NCI-H128 (cell line): ENCODE measurements at regions not wholly inside any gene's neighbourhood (a gene's known extent, or its start where the extent isn't known, plus 50 kb on each side); places are given as distances from the start of the nearest gene placed in this dataset.

ENCODE experiments used
- DNase-seq: peaks from one replicate; lab custom pipeline; 2025; ENCODE audit not compliant: unreplicated experiment; lab: John Stamatoyannopoulos, UW

DNA sequence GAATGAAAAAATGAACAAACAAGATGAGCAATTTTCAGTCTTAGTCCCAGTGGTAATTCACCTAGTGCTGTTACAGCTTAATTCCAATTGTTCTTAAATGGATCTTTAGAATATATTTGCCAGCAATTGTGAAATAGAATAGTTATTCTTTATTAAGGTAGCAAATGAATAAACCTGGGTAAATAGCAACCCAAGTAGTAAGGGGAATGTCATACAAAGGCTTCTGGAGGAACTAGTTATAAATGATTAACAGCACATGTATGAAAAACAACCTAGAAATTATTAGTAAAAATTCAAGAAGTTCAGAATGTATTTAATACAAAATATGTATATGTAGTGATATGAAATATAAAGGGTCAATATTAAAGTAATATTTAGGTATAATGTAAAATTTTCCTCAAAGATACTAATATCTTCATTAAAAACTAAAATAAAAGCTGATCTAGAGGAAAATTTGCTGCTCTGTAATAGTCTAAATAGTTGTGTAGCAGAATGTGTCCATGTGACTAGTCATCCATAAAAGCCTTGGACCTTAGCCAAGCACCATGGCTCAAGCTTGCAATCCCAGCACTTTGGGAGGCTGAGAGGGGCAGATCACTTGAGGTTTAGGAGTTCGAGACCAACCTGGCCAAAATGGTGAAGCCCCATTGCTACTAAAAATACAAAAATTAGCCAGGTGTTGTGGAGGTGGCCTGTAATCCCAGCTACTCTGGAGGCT, 535.9 kb upstream of the ATXN8OS start:
- DNase-seq: no peak

DNA sequence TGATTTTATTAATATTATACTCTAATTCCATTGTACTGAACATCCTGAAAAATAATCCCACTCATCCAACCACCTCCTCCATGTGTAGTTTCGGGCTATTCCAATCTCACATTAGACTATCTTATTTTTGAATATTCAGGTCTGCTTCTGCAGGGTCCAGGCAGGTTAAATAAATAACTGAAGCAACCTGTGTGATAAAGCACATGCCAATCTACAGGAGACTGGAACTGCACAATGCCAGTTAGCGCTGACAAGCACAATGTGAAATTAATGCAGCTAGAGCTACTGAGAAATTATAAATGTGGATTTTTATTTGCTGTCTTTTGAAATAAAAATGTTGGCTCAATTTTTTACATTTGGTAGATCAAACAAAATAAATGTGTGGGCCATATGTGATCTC, 540.1 kb upstream of the ATXN8OS start:
- no peak for DNase-seq

DNA sequence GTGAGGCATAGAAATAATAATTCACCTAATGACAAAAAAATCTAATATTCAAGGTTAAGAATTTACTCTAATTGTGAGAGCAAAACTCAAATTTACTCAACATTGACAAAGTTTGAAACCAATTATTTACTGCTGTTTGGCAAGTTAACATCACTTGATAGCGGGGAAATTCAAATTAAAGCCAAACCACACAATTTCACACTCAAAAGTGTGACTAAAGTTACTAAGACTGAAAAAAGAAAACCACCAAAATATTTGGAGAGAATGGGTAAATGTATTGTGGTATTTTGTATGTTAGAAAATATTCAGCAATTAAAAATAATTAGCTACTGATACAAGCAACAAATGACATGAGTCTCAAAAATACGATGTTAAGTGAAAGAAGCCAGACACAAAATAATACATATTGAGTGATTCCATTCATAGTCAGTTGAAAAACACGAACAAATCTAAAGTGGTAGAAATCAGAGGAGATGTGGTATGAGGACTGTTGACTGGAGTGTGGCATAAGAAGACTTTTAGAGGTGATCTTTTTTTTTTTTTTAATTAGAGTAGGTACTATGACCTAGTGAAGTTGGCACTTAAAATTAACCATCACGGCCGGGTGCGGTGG, 541.4 kb upstream of the ATXN8OS start:
- no peak for DNase-seq

DNA sequence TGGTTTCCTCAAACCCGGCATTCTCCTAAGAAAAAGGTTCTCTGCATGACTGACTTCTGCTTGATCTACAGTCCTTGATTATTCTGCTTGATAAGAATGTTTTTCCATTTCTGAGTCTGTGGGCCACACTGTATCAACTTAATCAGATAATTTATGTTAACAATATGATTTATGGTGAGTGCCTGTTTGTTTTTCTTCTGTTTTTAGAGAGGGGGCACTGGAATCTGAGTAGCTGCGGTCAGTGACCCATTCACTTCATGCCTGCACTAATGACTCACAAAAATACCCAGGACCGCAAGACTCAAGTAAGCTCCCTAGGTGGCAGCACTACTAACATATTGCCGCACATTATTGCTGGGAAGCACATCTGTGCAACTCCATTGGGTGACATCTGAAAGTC, 542.3 kb upstream of the ATXN8OS start:
- no peak for DNase-seq

DNA sequence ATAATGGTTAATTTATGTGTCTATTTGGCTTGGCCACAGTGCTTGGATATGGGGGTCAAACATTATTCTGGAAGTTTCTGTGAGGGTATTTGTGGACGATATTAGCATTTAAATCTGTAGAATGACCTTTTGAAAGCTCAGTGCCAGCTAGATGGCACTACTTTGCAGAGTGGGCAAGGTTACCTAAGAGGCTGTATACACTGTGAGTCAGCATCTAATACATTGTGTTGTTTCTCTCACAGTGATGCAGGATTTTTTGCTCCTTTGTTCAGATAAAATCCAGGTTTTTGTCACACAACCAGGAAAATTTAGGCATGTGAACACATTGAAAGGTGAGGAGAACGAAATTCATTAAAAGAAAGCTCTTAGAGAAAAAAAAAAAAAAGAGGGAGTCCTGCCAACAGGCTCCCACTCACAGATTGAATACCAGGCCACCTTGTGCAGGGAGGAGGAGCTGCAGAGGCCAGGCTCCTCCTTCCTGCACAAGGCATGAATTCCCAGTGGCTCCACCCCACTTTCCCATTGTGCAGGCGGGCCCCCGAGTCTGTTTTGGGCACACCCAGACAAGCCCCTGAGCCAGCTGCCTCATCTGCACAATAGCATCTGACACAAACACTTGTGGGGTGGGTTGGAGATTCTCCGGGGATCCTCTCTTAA, 551.0 kb upstream of the ATXN8OS start:
- DNase-seq: no peak

DNA sequence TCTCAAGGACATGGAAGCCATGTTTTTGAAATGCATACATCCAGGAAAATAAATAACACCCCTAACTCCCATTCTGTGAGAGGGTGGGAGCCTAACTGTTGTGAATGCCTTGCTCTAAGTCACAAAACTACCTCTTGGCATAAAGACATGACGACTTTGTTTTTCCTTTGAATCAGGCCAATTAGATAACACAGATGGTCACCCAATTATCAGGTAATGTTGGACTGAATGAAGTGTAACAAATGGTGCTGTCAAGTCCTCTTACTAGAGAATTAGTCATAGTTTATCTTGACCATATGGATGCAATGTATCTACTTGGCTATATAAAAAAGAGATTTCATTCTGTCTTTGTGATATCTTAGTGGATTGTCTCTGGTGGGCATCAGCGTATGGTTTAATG, 553.6 kb upstream of the ATXN8OS start:
- DNase-seq: no peak

DNA sequence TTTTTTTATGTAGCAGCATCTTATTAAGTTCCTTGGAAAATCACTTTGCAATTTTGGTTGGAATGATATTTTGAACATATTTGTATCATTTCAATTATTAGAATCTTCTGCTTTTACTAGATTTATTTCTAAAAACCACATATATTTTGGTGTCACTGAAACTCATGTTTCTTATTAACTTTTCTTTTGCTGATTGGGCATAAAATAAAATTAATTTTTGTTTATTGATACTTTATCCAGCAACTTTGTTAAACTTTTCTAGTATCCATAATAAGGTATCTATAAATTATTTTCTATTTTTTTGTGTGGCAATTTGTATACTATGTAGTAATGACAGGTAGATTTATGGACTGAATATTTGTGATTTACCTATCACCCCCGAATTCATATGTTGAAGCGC, 556.4 kb upstream of the ATXN8OS start:
- DNase-seq: no peak

DNA sequence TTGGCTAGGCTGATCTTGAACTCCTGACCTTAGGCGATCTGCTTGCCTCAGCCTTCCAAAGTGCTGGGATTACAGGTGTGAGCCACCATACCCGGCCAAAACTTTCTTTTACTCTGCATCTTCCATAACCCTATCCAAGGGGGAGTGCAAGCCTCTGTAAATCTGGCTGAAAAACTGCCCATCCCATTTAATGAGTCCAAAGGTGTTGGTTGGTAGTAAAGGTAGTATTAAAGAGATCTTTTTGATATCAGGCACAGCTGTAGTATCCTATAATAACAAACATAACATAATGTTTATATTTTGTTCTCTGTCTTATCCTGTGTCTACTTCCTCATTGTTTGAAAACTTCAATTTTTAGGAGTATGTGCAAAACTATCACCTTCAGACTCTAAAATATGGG, 559.8 kb upstream of the ATXN8OS start:
- no peak for DNase-seq

DNA sequence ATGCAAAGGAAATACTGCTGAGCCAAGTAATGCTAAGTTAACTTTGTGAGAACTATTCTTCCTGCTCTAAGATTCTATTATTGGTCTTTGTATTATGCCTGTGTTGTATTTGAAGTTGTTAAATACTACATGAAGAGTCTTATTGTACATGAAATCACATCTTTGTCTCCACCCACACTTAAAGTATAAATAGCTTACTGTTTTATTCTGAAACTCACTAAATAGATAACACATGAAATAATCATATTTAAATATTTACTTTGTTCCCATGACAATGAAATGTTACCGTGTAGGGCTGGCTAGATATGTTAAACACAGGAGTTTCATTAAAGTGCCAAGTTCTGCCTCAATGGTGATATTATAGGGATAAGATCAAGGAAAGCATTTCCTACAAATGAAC, 562.1 kb upstream of the ATXN8OS start:
- no peak for DNase-seq

DNA sequence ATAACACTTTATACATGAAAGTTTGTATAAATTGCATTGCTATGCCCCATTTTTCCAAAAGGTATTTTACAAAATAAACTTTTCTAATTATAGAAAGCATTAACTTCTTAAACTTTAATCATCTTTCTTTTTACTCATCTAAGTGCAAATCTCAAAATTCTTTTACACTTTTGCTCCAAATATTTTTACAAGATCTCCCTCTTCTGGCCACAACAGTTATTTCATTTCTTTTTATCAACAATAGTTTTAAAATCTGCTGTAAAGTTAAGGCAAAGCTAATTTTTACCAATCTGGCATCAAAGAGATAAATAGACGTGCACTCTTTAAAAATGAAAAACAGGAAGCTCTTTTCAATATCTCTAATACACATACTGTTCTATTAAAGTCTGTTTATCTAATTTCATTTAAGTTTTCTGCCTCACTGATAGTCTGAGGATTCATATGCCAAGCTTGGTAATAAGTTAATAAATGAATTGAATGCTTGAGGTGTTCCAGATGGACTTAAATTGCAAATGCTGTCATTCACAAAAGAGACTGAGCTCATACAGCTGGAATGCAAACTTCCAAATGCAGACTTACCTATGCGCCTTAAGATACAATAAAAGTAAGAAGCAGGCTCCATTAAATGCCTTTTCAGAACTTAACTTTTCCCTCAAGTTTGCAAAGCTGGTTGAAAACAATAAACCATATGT, 583.0 kb upstream of the ATXN8OS start:
- DNase-seq: no peak

DNA sequence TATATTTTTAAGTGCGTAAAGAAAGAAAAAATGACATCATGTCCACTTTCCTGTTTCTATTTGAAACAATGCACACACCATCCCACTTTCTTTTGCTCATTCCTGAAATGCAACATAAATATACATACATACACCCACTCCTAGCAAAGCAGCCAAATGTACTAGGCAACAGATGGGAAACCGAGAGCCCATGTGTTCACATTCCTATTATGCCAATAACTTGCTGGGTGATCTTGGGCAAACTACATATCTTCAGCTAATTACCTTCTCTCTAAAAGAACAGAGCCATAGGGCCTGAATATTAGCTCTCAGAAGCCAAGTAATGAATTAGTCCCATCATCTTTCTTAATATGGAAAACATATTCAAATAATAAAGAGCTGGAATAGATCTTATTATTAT, 610.6 kb upstream of the ATXN8OS start:
- DNase-seq: no peak

DNA sequence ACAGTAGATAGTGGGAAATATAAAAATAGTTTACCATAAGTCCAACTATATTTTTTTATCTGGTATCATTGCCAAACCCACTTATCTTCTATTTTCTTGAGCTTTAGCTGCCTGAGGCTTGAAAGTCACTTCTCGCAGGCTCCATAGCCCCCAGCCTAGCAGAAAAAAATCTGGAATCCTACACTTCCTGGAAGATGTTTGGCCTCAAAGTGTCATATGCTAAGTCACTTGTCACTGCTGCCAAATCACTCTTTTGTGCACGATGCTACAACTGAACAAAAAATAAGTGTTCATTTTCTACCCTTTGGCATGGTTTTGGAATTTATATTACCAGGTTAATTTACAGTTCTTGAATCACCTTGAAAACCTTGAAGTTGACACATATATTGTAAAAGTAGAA, 612.5 kb upstream of the ATXN8OS start:
- DNase-seq: no peak

DNA sequence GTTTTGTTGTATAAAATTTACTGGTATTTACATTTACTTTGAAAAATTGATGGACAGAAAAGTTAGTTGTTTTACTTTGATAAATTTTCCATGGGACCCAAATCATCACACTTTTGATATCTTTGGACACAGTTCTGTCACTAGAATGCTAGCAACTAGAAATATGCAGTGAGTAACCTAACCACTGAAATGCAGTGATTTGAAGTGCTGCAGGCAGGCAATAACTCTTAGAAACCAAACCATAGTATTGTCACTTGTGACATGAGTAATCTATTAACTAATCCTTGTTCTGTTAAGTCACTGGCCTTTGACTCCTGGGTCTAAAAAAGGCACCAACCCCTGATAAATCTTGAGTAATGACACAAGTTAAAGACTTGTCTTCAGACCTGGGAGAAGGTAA, 620.0 kb upstream of the ATXN8OS start:
- DNase-seq: no peak

DNA sequence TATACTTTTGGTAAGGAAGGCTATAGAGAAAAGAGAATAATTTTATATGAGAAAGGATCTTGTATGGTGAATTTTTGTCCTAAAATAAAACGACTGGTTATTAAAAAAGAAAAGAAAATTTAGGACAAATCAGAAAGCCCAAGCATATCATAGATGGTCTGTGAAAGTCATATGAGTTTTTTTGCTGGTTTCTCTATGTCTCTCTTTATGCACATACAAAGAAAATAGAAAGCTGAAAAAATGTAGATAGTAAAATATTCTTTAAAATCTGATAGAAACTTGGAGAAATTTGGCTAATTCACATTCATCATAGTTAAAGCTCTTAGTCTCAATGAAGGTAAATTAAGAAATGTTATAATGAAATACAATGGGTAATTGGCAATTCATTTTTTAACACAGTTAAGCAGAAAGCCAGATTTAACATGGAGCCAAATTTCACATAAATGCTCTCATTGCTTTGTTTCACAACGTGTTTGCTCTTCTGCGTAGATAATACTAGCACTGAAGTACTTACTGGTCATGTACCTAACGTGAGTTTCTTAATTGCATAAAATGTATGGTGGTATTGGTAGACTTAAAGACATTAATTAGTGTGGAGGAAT, 621.5 kb upstream of the ATXN8OS start:
- no peak for DNase-seq

DNA sequence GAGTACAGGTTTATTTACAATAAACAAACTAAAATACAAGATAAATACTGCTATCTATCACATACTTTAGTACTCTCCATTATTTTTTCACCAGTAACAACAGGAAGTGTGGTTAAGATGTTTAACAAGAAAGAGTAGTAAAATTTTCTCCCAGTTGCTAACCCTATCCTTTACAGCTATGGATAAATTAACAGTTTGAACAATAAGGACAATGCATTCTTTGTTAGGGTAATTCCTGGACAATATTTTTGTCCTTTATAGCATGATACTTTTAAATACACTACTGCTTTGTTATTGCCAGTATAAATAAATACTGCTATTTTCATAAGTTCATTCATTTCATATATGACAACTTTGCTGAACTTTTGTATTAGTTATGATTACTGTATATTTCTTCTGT, 630.2 kb upstream of the ATXN8OS start:
- DNase-seq: no peak

DNA sequence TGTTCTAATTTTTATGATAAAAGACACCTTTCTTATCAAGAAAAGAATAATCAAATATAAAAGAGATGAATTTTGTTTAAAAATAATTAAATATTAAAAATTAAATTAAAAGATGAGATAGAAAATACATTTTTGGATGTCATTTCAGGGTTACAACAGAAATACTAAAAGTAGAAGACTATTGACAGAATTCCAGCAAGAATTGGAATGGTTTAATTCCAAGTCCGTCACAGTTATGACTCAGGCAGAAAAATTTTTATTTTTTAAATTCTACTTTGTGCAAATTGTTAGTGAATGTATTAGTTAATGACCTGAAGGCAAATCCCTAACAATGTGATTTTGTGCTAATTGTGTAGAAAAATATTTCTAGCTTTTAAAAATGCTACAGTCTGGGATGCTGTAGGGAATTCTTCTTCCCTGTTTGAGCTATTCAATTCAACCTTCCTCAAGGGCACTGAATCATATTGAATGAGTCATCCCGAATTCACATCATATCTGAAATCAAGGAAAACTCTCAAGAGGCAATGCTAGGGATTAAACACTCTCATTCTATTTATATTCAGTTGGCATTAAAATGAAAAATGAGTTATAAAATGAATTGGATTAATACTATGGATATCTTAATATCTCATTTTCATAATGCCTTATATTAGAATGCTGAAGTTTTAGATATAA, 633.5 kb upstream of the ATXN8OS start:
- DNase-seq: no peak

DNA sequence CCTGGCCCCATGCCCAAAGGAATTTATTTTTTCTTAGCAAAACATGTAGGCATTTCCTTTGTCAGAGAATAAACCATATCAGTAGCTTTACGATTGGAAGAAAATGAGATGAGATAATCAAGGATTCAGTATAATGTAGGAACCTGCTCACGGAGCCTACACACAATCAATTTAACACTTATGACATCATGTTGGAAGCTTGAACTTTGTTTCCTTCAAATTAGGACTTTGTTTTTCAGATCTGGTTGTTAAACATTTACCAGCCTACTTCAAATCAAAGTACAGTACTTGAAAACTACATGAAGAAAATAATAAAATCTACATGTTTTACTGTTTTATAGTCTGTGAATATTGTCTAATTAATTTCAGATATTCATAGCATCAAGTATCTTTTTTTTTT, 639.0 kb upstream of the ATXN8OS start:
- DNase-seq: no peak

DNA sequence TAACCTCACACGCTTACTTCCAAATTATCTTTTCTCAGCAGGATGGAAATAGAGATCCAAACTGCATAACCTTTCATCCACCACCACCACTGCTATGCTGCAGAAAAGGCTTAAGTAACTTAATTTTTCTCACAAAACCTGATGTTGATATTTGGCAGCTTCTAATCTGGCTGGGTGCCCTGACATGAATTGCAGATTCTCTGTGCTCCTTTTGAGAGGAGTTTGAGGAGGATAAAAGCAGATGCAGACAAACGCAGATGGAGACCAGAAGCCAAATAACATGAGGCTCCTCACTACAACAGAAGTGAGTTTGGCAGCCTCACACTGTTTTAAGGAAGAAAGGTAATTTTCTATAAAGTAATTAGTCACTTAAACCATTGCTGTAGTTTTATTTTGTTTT, 646.2 kb upstream of the ATXN8OS start:
- no peak for DNase-seq

DNA sequence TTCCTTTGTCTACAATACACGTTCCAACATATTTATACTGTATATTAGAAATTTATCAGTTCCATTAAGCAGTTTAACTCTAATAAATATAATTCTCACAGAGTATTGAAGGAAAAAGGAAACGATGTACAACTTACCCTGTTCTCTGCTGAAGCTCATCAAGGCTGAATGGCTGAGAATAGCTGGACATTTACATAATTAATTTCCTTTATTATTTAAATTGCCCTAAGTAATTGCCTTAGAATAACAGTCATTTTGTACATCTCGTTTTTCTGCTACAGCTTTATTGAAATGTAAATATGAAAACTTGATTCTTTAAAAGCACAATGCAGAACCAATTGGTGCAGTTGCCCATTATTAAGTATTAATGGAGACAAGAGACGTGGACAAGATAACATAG, 648.3 kb upstream of the ATXN8OS start:
- no peak for DNase-seq

DNA sequence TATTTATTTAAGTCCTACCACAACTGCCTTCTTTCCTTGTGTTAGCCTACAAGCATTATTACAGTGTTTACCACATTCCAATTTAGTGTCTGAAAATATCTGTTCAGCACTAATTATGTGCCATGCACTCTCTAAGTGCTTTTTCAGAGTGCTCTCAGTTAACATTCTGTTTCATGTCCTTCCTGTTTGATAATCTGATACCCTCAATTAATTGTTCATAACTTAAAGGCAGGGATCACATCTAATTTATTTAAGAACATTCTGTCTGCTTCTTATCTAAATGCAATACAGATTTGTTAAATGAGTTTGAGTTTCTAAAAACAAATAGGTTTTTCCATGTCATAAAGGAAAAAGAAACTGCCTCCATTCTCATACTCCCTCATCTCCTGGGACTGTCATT, 649.6 kb upstream of the ATXN8OS start:
- no peak for DNase-seq

DNA sequence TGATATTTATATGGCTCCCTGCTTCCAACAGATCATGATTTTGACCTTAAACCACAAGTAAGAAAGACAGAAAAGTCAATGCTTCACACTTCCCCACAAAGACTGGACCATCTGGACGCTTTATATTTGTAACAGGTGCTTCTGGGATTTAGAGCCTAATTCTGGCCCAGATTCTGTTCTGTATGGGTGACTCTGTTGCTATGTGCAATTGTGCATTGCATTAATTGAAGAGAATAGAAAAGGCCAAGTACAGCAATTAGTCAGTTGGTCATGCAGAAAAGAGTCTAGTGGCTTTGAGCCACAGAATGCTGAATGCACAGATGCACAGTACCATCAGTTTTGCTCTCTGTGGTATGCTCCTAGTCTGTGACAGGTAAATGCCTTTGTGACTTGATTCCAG, 657.4 kb upstream of the ATXN8OS start:
- no peak for DNase-seq
